HFF-Myc (cell line): ENCODE measurements at regions not wholly inside any gene's neighbourhood (a gene's known extent, or its start where the extent isn't known, plus 50 kb on each side); places are given as distances from the start of the nearest gene placed in this dataset.

Source experiments
- DNase-seq: peaks from one replicate; pipeline ENCODE4 v3.0.0-alpha.2; 2011; ENCODE audit warnings: low read depth; ENCODE audit errors: extremely low read depth
- H3K4me3 ChIP-seq: replicated peaks from 2 replicates; pipeline ENCODE4 v1.5.1; 2011; ENCODE audit warnings: low read depth, mild to moderate bottlenecking, control low read depth, low read length
- TF ChIP-seq, protein P1 (sequence below): IDR thresholded peaks from 2 replicates; pipeline ENCODE4 v1.5.1; 2012; ENCODE audit warnings: mild to moderate bottlenecking, low read depth, low read length, control low read depth; ENCODE audit errors: missing control alignments

DNA sequence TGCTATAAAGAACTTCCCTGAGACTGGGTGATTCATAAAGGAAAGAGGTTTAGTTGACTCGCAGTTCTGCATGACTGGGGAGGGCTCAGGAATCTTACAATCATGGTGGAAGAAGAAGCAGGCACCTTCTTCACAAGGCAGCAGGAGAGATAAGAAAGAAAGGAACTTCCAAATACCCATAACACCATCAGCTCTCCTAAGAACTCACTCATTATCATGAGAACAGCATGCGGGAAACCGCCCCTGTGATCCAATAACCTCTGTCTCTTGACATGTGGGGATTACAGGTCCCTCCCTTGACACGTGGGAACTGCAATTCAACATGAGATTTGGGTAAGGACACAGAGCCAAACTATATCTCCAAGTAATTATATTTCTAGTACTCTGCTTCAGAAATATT is 163.8 kb upstream of the CDH20 start:
- H3K4me3 ChIP-seq: no peak overlapping the region
- TF ChIP-seq, protein P1, sequence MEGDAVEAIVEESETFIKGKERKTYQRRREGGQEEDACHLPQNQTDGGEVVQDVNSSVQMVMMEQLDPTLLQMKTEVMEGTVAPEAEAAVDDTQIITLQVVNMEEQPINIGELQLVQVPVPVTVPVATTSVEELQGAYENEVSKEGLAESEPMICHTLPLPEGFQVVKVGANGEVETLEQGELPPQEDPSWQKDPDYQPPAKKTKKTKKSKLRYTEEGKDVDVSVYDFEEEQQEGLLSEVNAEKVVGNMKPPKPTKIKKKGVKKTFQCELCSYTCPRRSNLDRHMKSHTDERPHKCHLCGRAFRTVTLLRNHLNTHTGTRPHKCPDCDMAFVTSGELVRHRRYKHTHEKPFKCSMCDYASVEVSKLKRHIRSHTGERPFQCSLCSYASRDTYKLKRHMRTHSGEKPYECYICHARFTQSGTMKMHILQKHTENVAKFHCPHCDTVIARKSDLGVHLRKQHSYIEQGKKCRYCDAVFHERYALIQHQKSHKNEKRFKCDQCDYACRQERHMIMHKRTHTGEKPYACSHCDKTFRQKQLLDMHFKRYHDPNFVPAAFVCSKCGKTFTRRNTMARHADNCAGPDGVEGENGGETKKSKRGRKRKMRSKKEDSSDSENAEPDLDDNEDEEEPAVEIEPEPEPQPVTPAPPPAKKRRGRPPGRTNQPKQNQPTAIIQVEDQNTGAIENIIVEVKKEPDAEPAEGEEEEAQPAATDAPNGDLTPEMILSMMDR: no peak
- no peak for DNase-seq

DNA sequence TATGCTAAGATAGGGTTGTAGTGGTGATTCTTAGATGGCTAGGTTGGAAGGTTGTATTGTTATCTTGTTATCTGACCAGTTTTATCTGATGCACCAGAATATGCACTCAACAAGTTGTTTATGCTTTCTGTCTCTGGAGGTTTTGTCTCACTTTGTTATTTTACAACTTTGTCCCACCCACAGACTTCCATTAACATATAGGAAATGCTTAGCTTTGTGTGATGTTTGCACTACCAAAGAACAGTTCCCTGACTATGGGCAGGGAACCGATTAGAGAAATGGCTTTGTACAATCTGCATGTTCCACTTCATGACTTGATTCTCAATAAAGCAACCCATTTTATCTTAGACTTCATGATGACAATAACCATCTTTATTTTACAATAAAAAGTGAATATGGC is 160.6 kb upstream of the CDH20 start:
- DNase-seq: no peak
- TF ChIP-seq, protein P1: no peak
- no peak overlapping the region for H3K4me3 ChIP-seq

DNA sequence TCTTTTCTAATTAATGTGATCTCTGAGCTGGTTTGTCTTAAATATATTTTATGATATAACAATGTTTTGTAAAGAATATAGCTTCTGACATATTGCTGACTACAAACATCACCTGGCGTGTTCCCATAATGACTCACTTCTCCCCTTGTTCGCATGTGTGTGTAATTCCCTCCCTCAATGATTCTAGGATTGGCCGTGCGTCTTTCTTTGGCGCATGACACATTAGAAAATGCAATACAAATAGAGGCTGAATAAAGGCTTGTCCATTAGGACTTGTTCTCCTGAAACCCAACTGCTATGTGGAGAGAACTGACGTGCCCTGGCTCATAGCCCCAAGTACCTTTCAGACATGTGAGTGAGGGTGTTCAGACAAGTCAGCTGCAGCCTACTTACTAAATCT is 159.7 kb upstream of the CDH20 start:
- H3K4me3 ChIP-seq: no peak overlapping the region
- DNase-seq: no peak
- TF ChIP-seq, protein P1: no peak

DNA sequence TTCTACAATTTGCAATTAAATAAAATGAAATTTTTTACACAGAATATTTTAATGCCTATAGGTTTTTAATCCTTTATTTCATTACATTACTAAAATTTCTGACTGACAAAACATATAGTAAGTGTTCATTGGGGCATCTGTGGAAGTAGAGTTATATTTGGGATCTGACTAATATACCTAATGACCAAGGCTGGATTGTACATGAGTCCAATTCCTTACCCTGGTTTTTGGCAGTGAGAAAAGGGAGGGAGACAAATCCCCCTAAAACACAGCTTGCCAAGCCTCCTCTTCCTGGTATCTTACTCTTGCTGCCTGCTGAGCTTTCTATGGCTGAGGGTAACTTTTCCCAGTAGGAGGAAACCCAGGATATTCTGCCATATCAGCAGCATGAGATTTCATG is 149.4 kb upstream of the CDH20 start:
- no peak overlapping the region for H3K4me3 ChIP-seq
- TF ChIP-seq, protein P1: no peak
- no peak for DNase-seq

DNA sequence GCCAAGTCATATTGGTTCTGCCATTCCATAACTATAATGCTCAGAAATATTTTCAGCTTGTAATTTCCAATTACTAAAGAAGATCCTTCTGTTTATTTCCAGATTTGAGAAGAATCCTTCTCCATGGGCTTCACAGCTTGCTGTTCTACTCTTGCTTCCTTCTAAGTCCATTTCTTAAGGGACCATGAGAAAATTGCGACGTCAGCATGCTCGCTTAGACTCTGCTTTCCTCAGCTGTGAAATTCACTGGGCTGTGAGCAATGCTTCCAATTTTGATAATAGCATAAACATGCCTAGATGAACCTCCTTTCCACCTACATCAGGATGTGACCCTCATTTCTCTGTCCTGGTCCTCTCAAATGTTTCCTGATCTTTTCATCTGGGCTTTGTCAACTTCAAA is 145.3 kb upstream of the CDH20 start:
- DNase-seq: no peak
- no peak overlapping the region for H3K4me3 ChIP-seq
- TF ChIP-seq, protein P1: no peak

DNA sequence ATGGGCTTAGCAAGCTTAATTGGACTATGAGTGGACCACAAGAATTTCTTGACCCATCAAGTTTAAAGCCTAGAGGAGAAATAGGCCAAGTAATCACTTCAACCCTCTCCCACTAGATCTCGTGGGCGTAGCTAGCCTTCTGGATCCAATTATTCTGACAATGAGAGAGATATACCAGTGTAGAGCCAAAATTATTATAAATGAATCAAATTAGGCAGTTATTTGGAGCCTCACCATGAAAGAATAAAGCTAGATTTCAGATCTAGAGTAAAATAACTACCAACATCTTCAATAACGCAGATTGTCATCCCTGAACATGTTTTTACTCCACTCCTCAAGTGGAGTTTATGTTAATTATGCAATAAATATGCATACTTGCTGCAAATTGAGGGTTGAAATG is 143.9 kb upstream of the CDH20 start:
- no peak overlapping the region for H3K4me3 ChIP-seq
- TF ChIP-seq, protein P1: no peak
- no peak for DNase-seq

DNA sequence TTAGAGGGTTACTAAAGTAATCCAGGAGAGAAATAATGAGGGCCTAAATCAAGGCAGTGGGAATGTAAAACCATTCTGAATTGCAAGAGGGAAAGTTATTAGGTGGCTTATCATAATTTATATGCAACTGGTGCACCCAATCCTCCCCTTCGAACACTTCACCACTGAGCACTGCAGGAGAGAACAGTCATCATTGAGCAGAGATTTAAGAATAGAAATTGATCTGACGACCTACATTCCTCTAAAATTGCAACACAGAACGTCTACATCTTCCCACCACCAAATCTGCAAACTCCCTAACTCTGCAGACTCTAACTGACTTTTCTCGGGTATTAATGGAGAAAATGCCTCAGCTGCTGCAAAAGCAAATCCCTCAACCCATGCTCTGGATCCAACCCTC is 138.5 kb upstream of the CDH20 start:
- no peak overlapping the region for H3K4me3 ChIP-seq
- TF ChIP-seq, protein P1: no peak
- no peak for DNase-seq
